ENCODE measurements at regions not wholly inside any gene's neighbourhood (a gene's known extent, or its start where the extent isn't known, plus 50 kb on each side); places are given as distances from the start of the nearest gene placed in this dataset.

DNA sequence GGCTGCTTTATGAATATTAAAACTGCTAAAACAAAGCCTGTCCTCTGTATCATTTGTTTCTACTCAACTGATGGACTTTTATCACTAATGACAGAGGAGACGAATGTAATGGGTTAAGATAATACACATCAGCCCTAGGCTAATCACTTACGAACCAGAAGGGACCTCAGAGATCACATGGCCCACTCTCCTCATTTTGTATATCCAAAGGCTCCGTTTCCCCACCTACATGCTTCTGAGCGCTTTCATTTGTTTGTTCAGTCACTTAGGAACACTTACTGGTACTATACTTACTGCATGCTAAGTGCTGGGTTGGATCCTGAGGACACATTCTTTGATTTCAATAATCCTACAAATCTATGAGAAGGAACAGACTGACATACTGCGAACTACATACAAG is 169.3 kb downstream of the CEP135 start:
- TF ChIP-seq, protein P1, sequence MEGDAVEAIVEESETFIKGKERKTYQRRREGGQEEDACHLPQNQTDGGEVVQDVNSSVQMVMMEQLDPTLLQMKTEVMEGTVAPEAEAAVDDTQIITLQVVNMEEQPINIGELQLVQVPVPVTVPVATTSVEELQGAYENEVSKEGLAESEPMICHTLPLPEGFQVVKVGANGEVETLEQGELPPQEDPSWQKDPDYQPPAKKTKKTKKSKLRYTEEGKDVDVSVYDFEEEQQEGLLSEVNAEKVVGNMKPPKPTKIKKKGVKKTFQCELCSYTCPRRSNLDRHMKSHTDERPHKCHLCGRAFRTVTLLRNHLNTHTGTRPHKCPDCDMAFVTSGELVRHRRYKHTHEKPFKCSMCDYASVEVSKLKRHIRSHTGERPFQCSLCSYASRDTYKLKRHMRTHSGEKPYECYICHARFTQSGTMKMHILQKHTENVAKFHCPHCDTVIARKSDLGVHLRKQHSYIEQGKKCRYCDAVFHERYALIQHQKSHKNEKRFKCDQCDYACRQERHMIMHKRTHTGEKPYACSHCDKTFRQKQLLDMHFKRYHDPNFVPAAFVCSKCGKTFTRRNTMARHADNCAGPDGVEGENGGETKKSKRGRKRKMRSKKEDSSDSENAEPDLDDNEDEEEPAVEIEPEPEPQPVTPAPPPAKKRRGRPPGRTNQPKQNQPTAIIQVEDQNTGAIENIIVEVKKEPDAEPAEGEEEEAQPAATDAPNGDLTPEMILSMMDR (conservative IDR thresholded peaks at IDR 0.05; ENCODE audit: low read depth, low read length), result no peak
- TF ChIP-seq EZH2 (IDR thresholded peaks at IDR 0.05; ENCODE audit: borderline replicate concordance, low read depth, low read length, poor library complexity, severe bottlenecking), result no peak
